NCI-H524 treated with DMSO at 0.1 percent for 48 hours (cell line): ENCODE measurements at regions not wholly inside any gene's neighbourhood (a gene's known extent, or its start where the extent isn't known, plus 50 kb on each side); places are given as distances from the start of the nearest gene placed in this dataset.
"Not testable (repeated sequence)": the region's sequence is repeated elsewhere in the genome, so short reads cannot be mapped to it uniquely, and the experiment has no call there.

Experiments
- DNase-seq: peaks from one replicate; lab custom pipeline; 2025; lab: John Stamatoyannopoulos, UW

- DNase-seq = no peak
Measured at GRCh38 chr4:128649161-128649560, 160.3 kb upstream of the JADE1 start.

GRCh38 chr4:128648021-128648420 is 161.5 kb upstream of the JADE1 start:
- no peak for DNase-seq

- DNase-seq = not testable (repeated sequence)
Measured at GRCh38 chr4:128646893-128647292, 162.6 kb upstream of the JADE1 start.

GRCh38 chr4:128644693-128645654 is 164.5 kb upstream of the JADE1 start:
- not testable (repeated sequence) for DNase-seq

GRCh38 chr4:128644107-128644506 is 165.4 kb upstream of the JADE1 start:
- DNase-seq = not testable (repeated sequence)

- DNase-seq = not testable (repeated sequence)
Measured at GRCh38 chr4:128641566-128641965, 167.9 kb upstream of the JADE1 start.

- no peak for DNase-seq
Measured at GRCh38 chr4:128639541-128640270, 169.8 kb upstream of the JADE1 start.

GRCh38 chr4:128636906-128637305 is 172.6 kb upstream of the JADE1 start:
- no peak for DNase-seq

GRCh38 chr4:128635955-128636560 is 173.4 kb upstream of the JADE1 start:
- no peak for DNase-seq

GRCh38 chr4:128635141-128635954 is 174.2 kb upstream of the JADE1 start:
- no peak for DNase-seq

- DNase-seq = no peak
Measured at GRCh38 chr4:128633067-128633466, 176.4 kb upstream of the JADE1 start.

- no peak for DNase-seq
Measured at GRCh38 chr4:128630871-128631270, 178.6 kb upstream of the JADE1 start.

- no peak for DNase-seq
Measured at GRCh38 chr4:128623508-128624215, 185.8 kb upstream of the JADE1 start.

GRCh38 chr4:128620279-128620965 is 189.1 kb upstream of the JADE1 start:
- DNase-seq = not testable (repeated sequence)

- DNase-seq = no peak
Measured at GRCh38 chr4:128615197-128615596, 194.3 kb upstream of the JADE1 start.

- no peak for DNase-seq
Measured at GRCh38 chr4:128608006-128608405, 201.5 kb upstream of the JADE1 start.

- no peak for DNase-seq
Measured at GRCh38 chr4:128606173-128606572, 203.3 kb upstream of the JADE1 start.

- no peak for DNase-seq
Measured at GRCh38 chr4:128604840-128605239, 204.7 kb upstream of the JADE1 start.

GRCh38 chr4:128604204-128604603 is 205.3 kb upstream of the JADE1 start:
- DNase-seq = no peak

GRCh38 chr4:128603081-128603480 is 206.4 kb upstream of the JADE1 start:
- DNase-seq = no peak
